ENCODE measurements at regions not wholly inside any gene's neighbourhood (a gene's known extent, or its start where the extent isn't known, plus 50 kb on each side); places are given as distances from the start of the nearest gene placed in this dataset.

GRCh38 chr15:46117071-46117470, 482.2 kb downstream of the SQOR start:
- H3K4me3 ChIP-seq (ENCODE audit: low read depth, low read length): no peak overlapping the region
- TF ChIP-seq CTCF (IDR thresholded peaks at IDR 0.05; ENCODE audit: low read depth, low read length): no peak

DNA sequence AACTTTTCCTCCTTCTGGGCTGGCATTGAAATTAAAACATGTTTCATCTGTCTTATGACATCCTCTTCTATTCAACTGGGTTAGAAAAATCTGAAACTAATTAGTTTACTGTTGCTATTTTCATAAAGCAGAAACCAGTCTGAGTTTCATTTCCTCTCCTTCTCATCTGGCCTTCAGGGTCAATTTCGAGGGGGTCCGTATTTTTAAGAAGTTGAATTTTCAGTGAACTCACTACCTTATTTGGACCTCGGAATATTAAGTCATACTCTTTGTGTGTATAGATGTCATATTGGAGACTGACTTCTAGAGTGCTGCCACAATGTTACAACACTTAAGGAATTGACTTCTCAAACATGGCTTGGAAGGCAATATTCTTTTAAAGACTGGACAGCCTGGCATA, 485.9 kb downstream of the SQOR start:
- H3K4me3 ChIP-seq (ENCODE audit: low read depth, low read length): no peak overlapping the region
- TF ChIP-seq CTCF (IDR thresholded peaks at IDR 0.05; ENCODE audit: low read depth, low read length): no peak

GRCh38 chr15:46121441-46121840, 486.6 kb downstream of the SQOR start:
- TF ChIP-seq CTCF (IDR thresholded peaks at IDR 0.05; ENCODE audit: low read depth, low read length): no peak
- H3K4me3 ChIP-seq (ENCODE audit: low read depth, low read length): no peak overlapping the region

GRCh38 chr15:46126581-46126980, 491.8 kb downstream of the SQOR start:
- H3K4me3 ChIP-seq (ENCODE audit: low read depth, low read length): no peak overlapping the region
- no peak for TF ChIP-seq CTCF (IDR thresholded peaks at IDR 0.05; ENCODE audit: low read depth, low read length)

DNA sequence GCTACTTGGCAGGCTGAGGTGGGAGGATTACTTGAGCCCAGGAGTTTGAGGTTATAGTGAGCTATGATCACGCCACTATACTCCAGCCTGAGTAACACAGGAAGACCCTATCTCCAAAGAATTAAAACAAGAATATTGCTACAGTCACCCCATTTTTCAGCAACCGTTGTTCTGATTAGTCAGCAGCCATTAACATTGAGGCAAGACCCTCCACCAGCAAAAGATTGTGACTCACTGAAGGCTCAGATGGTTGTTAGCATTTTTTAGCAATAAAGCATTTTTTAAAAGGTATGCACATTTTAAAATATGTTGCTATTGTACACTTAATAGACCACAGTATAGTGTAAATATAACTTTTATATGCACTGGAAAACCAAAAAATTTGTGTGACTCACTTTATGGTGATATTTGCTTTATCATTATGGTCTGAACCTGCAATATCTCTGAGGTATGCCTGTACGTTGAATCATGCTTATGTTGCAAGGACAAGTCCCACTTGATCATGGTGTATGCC, 492.6 kb downstream of the SQOR start:
- no peak overlapping the region for H3K4me3 ChIP-seq (ENCODE audit: low read depth, low read length)
- no peak for TF ChIP-seq CTCF (IDR thresholded peaks at IDR 0.05; ENCODE audit: low read depth, low read length)

DNA sequence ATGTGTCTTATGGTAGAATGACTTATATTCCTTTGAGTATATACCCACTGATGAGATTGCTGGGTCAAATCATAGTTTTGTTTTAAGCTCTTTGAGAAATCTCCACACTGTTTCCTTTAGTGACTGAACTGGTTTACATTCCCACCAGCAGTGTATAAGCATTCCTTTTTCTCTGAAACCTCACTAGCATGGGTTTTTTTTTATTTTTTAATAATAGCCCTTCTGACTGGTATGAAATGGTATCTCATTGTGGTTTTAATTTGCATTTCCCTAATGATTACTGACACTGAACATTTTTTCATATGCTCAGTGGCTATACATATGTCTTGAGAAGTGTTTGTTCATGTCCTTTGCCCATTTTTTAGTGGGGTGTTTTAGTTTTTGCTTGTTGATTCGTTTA, 494.3 kb downstream of the SQOR start:
- no peak overlapping the region for H3K4me3 ChIP-seq (ENCODE audit: low read depth, low read length)
- no peak for TF ChIP-seq CTCF (IDR thresholded peaks at IDR 0.05; ENCODE audit: low read depth, low read length)

- TF ChIP-seq CTCF (IDR thresholded peaks at IDR 0.05; ENCODE audit: low read depth, low read length): no peak
- H3K4me3 ChIP-seq (ENCODE audit: low read depth, low read length): no peak overlapping the region
Observed at GRCh38 chr15:46131876-46132275, 497.0 kb downstream of the SQOR start.

All from WI38 (cell line).